ENCODE measurements at regions not wholly inside any gene's neighbourhood (a gene's known extent, or its start where the extent isn't known, plus 50 kb on each side); places are given as distances from the start of the nearest gene placed in this dataset.

GRCh38 chr7:94082126-94082525, 78.0 kb upstream of the BET1 start:
- TF ChIP-seq CTCF (IDR thresholded peaks at IDR 0.05) (no peak), POLR2A (IDR thresholded peaks at IDR 0.05) (no peak)

Data from testis (tissue), 2 donors.